ENCODE measurements at regions not wholly inside any gene's neighbourhood (a gene's known extent, or its start where the extent isn't known, plus 50 kb on each side); places are given as distances from the start of the nearest gene placed in this dataset.

DNA sequence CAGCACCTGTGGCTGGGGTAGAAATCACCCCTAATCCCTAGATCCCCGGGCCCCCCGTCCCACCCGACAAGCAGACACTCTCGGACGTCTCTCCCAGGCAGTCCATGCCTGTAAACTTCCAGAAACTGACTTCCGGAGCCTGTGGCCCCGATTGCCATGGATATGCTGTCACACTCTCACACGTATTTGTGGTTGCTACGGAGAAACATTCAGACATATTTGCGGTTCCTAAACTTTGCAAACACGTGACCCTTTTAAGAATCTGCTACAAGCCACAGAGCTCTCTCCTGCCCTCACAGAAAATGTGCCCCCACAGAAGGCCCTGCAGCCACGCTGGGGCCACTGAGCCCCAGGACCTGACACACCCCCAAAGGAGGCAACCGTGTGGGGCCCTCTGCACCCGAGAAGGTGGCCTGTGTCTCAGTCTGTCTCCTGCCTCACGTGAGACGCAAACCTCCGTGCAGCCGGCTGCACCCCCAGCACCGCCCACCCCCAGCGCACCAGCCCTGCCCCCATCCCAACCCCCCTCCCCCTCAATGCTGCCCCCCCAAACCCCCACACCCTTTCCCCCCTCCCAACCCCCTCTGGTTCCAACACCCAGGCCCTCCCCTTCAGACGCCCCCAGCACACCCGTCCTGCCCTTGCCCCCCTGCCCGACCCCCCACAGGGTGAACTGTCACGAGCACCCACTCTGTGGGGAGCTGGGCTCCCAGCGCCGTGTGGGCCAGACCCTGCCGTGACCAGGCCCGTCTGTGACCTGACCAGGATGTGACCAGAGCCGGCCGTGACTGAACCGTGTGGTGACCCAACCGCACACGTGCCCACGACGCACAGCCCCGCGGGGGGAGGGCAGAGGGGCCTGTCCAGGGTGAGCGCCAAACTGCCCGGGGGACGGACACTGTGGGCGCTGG, 66.3 kb upstream of the METRNL start:
- no peak for TF ChIP-seq POLR2A (IDR thresholded peaks at IDR 0.05)
- TF ChIP-seq, protein P1, sequence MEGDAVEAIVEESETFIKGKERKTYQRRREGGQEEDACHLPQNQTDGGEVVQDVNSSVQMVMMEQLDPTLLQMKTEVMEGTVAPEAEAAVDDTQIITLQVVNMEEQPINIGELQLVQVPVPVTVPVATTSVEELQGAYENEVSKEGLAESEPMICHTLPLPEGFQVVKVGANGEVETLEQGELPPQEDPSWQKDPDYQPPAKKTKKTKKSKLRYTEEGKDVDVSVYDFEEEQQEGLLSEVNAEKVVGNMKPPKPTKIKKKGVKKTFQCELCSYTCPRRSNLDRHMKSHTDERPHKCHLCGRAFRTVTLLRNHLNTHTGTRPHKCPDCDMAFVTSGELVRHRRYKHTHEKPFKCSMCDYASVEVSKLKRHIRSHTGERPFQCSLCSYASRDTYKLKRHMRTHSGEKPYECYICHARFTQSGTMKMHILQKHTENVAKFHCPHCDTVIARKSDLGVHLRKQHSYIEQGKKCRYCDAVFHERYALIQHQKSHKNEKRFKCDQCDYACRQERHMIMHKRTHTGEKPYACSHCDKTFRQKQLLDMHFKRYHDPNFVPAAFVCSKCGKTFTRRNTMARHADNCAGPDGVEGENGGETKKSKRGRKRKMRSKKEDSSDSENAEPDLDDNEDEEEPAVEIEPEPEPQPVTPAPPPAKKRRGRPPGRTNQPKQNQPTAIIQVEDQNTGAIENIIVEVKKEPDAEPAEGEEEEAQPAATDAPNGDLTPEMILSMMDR (IDR thresholded peaks at IDR 0.05), result no peak
- no peak for TF ChIP-seq POLR2AphosphoS5 (IDR thresholded peaks at IDR 0.05; ENCODE audit: insufficient read depth in 1 of 2, low read depth in 1 of 2)
